H1 (cell line): ENCODE measurements at regions not wholly inside any gene's neighbourhood (a gene's known extent, or its start where the extent isn't known, plus 50 kb on each side); places are given as distances from the start of the nearest gene placed in this dataset.

Source experiments
- CTCF ChIA-PET: fragments of 300-600 bp; sonication (Branson Sonifier 250); formaldehyde crosslinking; loops from one replicate; lab custom pipeline; 2021; ENCODE audit not compliant: partially characterized antibody; lab: Charles Lee
- POLR2A ChIA-PET: fragments of 300-600 bp; sonication (Branson Sonifier 250); formaldehyde crosslinking; loops from one replicate; lab custom pipeline; 2021; ENCODE audit warnings: inconsistent platforms; ENCODE audit not compliant: partially characterized antibody; lab: Charles Lee
- DNase-seq, 2 experiments: peaks; one replicate each; pipeline versions ENCODE4 v3.0.0 to v3.0.0-alpha.2; 2010 to 2022; ENCODE audit warnings: low spot score in 2 of 2, low read depth in 1 of 2, mixed read lengths in 1 of 2
- FAIRE-seq: peaks from 2 replicates; lab custom pipeline; 2011; peaks lifted over from hg19 to GRCh38; lab: Jason Lieb, UNC
- H2AFZ ChIP-seq: 2 replicates; pipeline ENCODE4 v1.8.1; 2012; ENCODE audit warnings: low read length, inconsistent platforms
- H2AK5ac ChIP-seq: 2 replicates; pipeline ENCODE4 v1.6.1; 2013; ENCODE audit warnings: low read depth, low read length
- H2BK120ac ChIP-seq: replicated peaks from 2 replicates; pipeline ENCODE3; 2013; ENCODE audit warnings: low read depth, low read length, inconsistent platforms
- H2BK12ac ChIP-seq: 2 replicates; pipeline ENCODE4 v1.6.1; 2013; ENCODE audit warnings: low read depth, low read length
- H2BK15ac ChIP-seq: 2 replicates; pipeline ENCODE4 v1.6.1; 2013; ENCODE audit warnings: low read length
- H2BK20ac ChIP-seq: 2 replicates; pipeline ENCODE4 v1.6.1; 2013; ENCODE audit warnings: low read length
- H2BK5ac ChIP-seq: 2 replicates; pipeline ENCODE4 v1.6.1; 2013; ENCODE audit warnings: low read depth, low read length
- H3K14ac ChIP-seq: 2 replicates; pipeline ENCODE4 v1.6.1; 2013; ENCODE audit warnings: inconsistent platforms; ENCODE audit not compliant: insufficient read length
- H3K18ac ChIP-seq: 2 replicates; pipeline ENCODE4 v1.6.1; 2013; ENCODE audit warnings: low read length; ENCODE audit errors: extremely low read depth
- H3K23ac ChIP-seq: 2 replicates; pipeline ENCODE4 v1.6.1; 2013; ENCODE audit warnings: inconsistent platforms; ENCODE audit not compliant: insufficient read length
- H3K23me2 ChIP-seq: 2 replicates; pipeline ENCODE4 v1.6.1; 2013; ENCODE audit warnings: low read depth, low read length
- H3K27ac ChIP-seq: 2 replicates; pipeline ENCODE4 v1.6.1; 2011; ENCODE audit warnings: low read depth, low read length, inconsistent platforms
- H3K27me3 ChIP-seq, 4 experiments: replicated peaks in 1 of 4; 1 replicate in 1 of 4; 2 replicates in 3 of 4; pipeline versions ENCODE4 v1.6.1 to v1.8.1; 2011 to 2013; ENCODE audit warnings: low read length in 3 of 4, mild to moderate bottlenecking in 3 of 4, inconsistent platforms in 2 of 4, mixed read lengths in 2 of 4, moderate library complexity in 1 of 4; ENCODE audit not compliant: control insufficient read depth in 3 of 4, insufficient read depth in 3 of 4; ENCODE audit errors: extremely low read depth in 1 of 4
- H3K36me3 ChIP-seq, 4 experiments: 2 replicates each; pipeline versions ENCODE4 v1.6.1 to v1.8.1; 2011 to 2013; ENCODE audit warnings: mild to moderate bottlenecking in 4 of 4, low read length in 3 of 4, moderate library complexity in 2 of 4, control low read depth in 1 of 4, inconsistent platforms in 1 of 4; ENCODE audit not compliant: insufficient read depth in 4 of 4, control insufficient read depth in 2 of 4
- H3K4ac ChIP-seq: replicated peaks from 2 replicates; pipeline ENCODE3; 2013; ENCODE audit warnings: low read length, low read depth, mixed read lengths, inconsistent platforms; ENCODE audit not compliant: insufficient read length
- H3K4me1 ChIP-seq, 4 experiments: replicated peaks in 1 of 4; 1 replicate in 1 of 4; 2 replicates in 3 of 4; pipeline versions ENCODE4 v1.6.1 to v1.8.1; 2011 to 2013; ENCODE audit warnings: low read length in 3 of 4, inconsistent platforms in 2 of 4, mixed read lengths in 1 of 4; ENCODE audit not compliant: insufficient read depth in 4 of 4, control insufficient read depth in 3 of 4
- H3K4me2 ChIP-seq, 2 experiments: 2 replicates each; pipeline versions ENCODE4 v1.6.1 to v1.8.1; 2011 to 2013; ENCODE audit warnings: low read depth in 2 of 2, low read length in 2 of 2, control low read depth in 1 of 2, inconsistent platforms in 1 of 2, mild to moderate bottlenecking in 1 of 2; ENCODE audit not compliant: insufficient read depth in 1 of 2
- H3K4me3 ChIP-seq, 4 experiments: fragments of 200-600, 300-600 bp in 1 of 4; sonication (generic), shearing (Covaris generic), sonication (Bioruptor Twin) in 1 of 4; 2 replicates each; pipeline versions ENCODE4 v1.5.1 to v1.8.1; 2011 to 2016; ENCODE audit warnings: low read length in 4 of 4, low read depth in 3 of 4, control low read depth in 2 of 4, inconsistent platforms in 2 of 4, mild to moderate bottlenecking in 2 of 4, mixed read lengths in 1 of 4, moderate library complexity in 1 of 4; ENCODE audit not compliant: insufficient read depth in 2 of 4; ENCODE audit errors: extremely low read depth in 1 of 4
- H3K56ac ChIP-seq: replicated peaks from 2 replicates; pipeline ENCODE3; 2013; ENCODE audit warnings: low read depth, mild to moderate bottlenecking, mixed read lengths, low read length, inconsistent platforms; ENCODE audit not compliant: insufficient read length
- H3K79me1 ChIP-seq: 2 replicates; pipeline ENCODE4 v1.6.1; 2013; ENCODE audit warnings: low read depth, low read length, control low read depth
- H3K79me2 ChIP-seq, 2 experiments: 2 replicates each; pipeline versions ENCODE4 v1.6.1 to v1.8.1; 2012 to 2013; ENCODE audit warnings: low read length in 2 of 2, mild to moderate bottlenecking in 2 of 2, inconsistent platforms in 1 of 2; ENCODE audit not compliant: insufficient read depth in 2 of 2, control insufficient read depth in 1 of 2
- H3K9ac ChIP-seq, 4 experiments: replicated peaks in 1 of 4; 1 replicate in 1 of 4; 2 replicates in 3 of 4; pipeline versions ENCODE4 v1.6.1 to v1.8.1; 2011 to 2013; ENCODE audit warnings: low read depth in 3 of 4, low read length in 3 of 4, control low read depth in 2 of 4, mild to moderate bottlenecking in 2 of 4, moderate library complexity in 2 of 4, inconsistent platforms in 1 of 4; ENCODE audit errors: extremely low read depth in 1 of 4
- H3K9me3 ChIP-seq, 2 experiments: 2 replicates each; pipeline versions ENCODE4 v1.6.1 to v1.8.1; 2012 to 2013; ENCODE audit warnings: mild to moderate bottlenecking in 2 of 2, moderate library complexity in 2 of 2, control low read depth in 1 of 2, inconsistent platforms in 1 of 2, low read depth in 1 of 2, low read length in 1 of 2, mixed read lengths in 1 of 2; ENCODE audit not compliant: insufficient read depth in 2 of 2
- H4K20me1 ChIP-seq, 2 experiments: replicated peaks in 1 of 2; 2 replicates each; pipeline versions ENCODE3 to v1.8.1; 2011 to 2013; ENCODE audit warnings: inconsistent platforms in 2 of 2, low read length in 2 of 2, mild to moderate bottlenecking in 1 of 2; ENCODE audit not compliant: insufficient read depth in 2 of 2, control insufficient read depth in 1 of 2
- H4K5ac ChIP-seq: 2 replicates; pipeline ENCODE4 v1.6.1; 2013; ENCODE audit warnings: low read length, low read depth, mixed read lengths, inconsistent platforms; ENCODE audit not compliant: insufficient read length
- H4K8ac ChIP-seq: 2 replicates; pipeline ENCODE4 v1.8.0; 2013; ENCODE audit warnings: mild to moderate bottlenecking, moderate library complexity, low read length, inconsistent platforms; ENCODE audit not compliant: insufficient read depth; ENCODE audit errors: extremely low read depth
- H4K91ac ChIP-seq: replicated peaks from 2 replicates; pipeline ENCODE3; 2013; ENCODE audit warnings: low read length, mixed read lengths, inconsistent platforms; ENCODE audit not compliant: insufficient read length
- KDM1A ChIP-seq: fragments of 200-600, 300-600 bp; sonication (generic); IDR thresholded peaks from 2 replicates; pipeline ENCODE4 v1.7.1; 2016; ENCODE audit warnings: mild to moderate bottlenecking, low read length, borderline replicate concordance
- POLR2AphosphoS5 ChIP-seq: IDR thresholded peaks from 2 replicates; pipeline ENCODE4 v1.6.1; 2011; ENCODE audit warnings: low read depth, low read length
- SIN3A ChIP-seq, 2 experiments: IDR thresholded peaks in 1 of 2; conservative IDR thresholded peaks in 1 of 2; 2 replicates each; pipeline ENCODE4 v1.6.1; 2011 to 2012; ENCODE audit warnings: low read length in 2 of 2, improper control_type of control experiment in 1 of 2, low read depth in 1 of 2, mild to moderate bottlenecking in 1 of 2
- WGBS, 2 experiments: shearing (Covaris generic) in 1 of 2; methylation state at CpG; one replicate each; pipeline versions ENCODE4 v1.1.6 to v1.1.7; 2013 to 2015; ENCODE audit warnings: low lambda C conversion rate in 2 of 2, mixed read lengths in 2 of 2, inconsistent platforms in 1 of 2, low coverage in 1 of 2, missing lambda C conversion rate in 1 of 2; ENCODE audit not compliant: insufficient replicate concordance in 2 of 2, insufficient coverage in 1 of 2, insufficient read length in 1 of 2; ENCODE audit errors: extremely low coverage in 1 of 2, missing lambda C conversion rate in 1 of 2; 5-methylcytosine and 5-hydroxymethylcytosine counted together

DNA sequence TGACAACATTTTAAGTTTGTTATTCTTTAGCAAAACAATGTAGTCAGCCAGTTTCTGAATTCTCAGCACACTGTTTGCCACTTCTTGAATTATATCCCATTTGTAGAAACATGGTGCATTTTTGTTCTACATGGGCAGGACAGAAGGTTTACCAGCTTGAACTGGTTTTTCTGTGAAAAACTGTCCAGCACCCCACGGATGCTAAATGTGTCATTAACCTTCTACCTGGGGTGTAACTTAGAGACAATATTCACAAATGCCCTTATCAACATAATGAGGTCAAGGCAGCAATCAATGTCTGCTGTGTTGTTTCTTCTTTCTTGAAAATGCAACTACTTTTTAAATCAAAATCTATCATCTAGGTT is 702.6 kb downstream of the CENPC start:
- TF ChIP-seq SIN3A (conservative IDR thresholded peaks at IDR 0.05 in 1 of 2, IDR thresholded peaks at IDR 0.05 in 1 of 2; ENCODE audit: low read depth in 1 of 2, low read length in 2 of 2) = no peak
- no peak for TF ChIP-seq POLR2AphosphoS5
- TF ChIP-seq KDM1A = no peak
- TF ChIP-seq, all 59 proteins: peak for 0
- Histone ChIP-seq H2BK5ac (no peak overlapping the region), H3K27ac (no peak overlapping the region), H3K23ac (no peak overlapping the region), H3K79me1 (no peaks in the 10 kb centered on the region), H2AFZ (no peak overlapping the region), H2BK15ac (no peak overlapping the region), H3K4me1 (no peaks in the 10 kb centered on the region), H3K27me3 (no peaks in the 10 kb centered on the region), H3K18ac (no peak overlapping the region), H2BK20ac (no peak overlapping the region), H3K14ac (no peak overlapping the region), H3K56ac (no peak overlapping the region), H2BK120ac (no peak overlapping the region), H4K20me1 (no peaks in the 10 kb centered on the region), H3K9ac (no peak overlapping the region), H3K79me2 (no peaks in the 10 kb centered on the region), H3K36me3 (no peaks in the 10 kb centered on the region), H2BK12ac (no peak overlapping the region), H4K5ac (no peak overlapping the region), H3K4ac (no peak overlapping the region), H4K91ac (no peak overlapping the region), H3K4me3 (no peak overlapping the region), H4K8ac (no peak overlapping the region), H2AK5ac (no peak overlapping the region), H3K4me2 (no peak overlapping the region), H3K9me3 (no peaks in the 10 kb centered on the region; a peak in 1 of 4 replicates), H3K23me2 (no peaks in the 10 kb centered on the region)
- 100% methylated on average over 1 of the region's 1 CpG; no CpG with 5 or more reads in 1 of the 2 experiments for WGBS, 2 experiments
- CTCF ChIA-PET = no interaction called here
- POLR2A ChIA-PET = no interaction called here
- DNase-seq (no peak), FAIRE-seq (no peak)
